MCF 10A (cell line): ENCODE measurements at regions not wholly inside any gene's neighbourhood (a gene's known extent, or its start where the extent isn't known, plus 50 kb on each side); places are given as distances from the start of the nearest gene placed in this dataset.
A peak's percentile ranks its signal among the peaks of the same experiment; 100 is the strongest.
"Not testable (repeated sequence)": the region's sequence is repeated elsewhere in the genome, so short reads cannot be mapped to it uniquely, and the experiment has no call there.

Experiments used
- BruUV-seq: library from RNA; stranded (reverse); fragments of 400-500 nt; replicated peaks from 2 replicates; lab custom pipeline; 2021; lab: Mats Ljungman, UMichigan
- CTCF ChIA-PET: fragments of 300-600 bp; sonication (Branson Sonifier 250); formaldehyde crosslinking; extraction: SDS; loops from one replicate; lab custom pipeline; 2021; ENCODE audit warnings: antibody characterized with exemption, inconsistent platforms; lab: Yijun Ruan, JAX
- POLR2A ChIA-PET: fragments of 300-600, 350-650 bp; sonication (Branson Sonifier 250); formaldehyde crosslinking; extraction: SDS; loops from one replicate; lab custom pipeline; 2020; ENCODE audit warnings: antibody characterized with exemption, inconsistent platforms; lab: Yijun Ruan, JAX
- DNase-seq: peaks from one replicate; pipeline ENCODE4 v3.0.0-alpha.2; 2018; ENCODE audit not compliant: unreplicated experiment
- H3K27ac Mint-ChIP-seq: one replicate; pipeline ENCODE4 v1.8.0; 2022; ENCODE audit warnings: mild to moderate bottlenecking, low read depth, mixed read lengths; ENCODE audit not compliant: unreplicated experiment
- H3K27me3 Mint-ChIP-seq: one replicate; pipeline ENCODE4 v1.8.0; 2022; ENCODE audit warnings: mixed read lengths; ENCODE audit not compliant: insufficient read depth, unreplicated experiment
- H3K36me3 Mint-ChIP-seq: one replicate; pipeline ENCODE4 v1.8.0; 2022; ENCODE audit warnings: mild to moderate bottlenecking, moderate library complexity, mixed read lengths; ENCODE audit not compliant: insufficient read depth, unreplicated experiment
- H3K4me1 Mint-ChIP-seq: one replicate; pipeline ENCODE4 v1.8.0; 2022; ENCODE audit warnings: mixed read lengths; ENCODE audit not compliant: insufficient read depth, unreplicated experiment
- H3K4me3 Mint-ChIP-seq: one replicate; pipeline ENCODE4 v1.8.0; 2022; ENCODE audit warnings: mild to moderate bottlenecking, moderate library complexity, mixed read lengths; ENCODE audit not compliant: unreplicated experiment
- H3K9me3 Mint-ChIP-seq: one replicate; pipeline ENCODE4 v1.8.0; 2022; ENCODE audit warnings: mixed read lengths; ENCODE audit not compliant: unreplicated experiment
- CTCF ChIP-seq: fragments of 200-600 bp; IDR thresholded peaks from one replicate; pipeline ENCODE4 v1.8.0; 2022; ENCODE audit warnings: antibody characterized with exemption, mild to moderate bottlenecking; ENCODE audit not compliant: unreplicated experiment
- intact Hi-C: fragments of 100-400 bp; cut with micrococcal nuclease; formaldehyde crosslinking; loops from 2 replicates; pipeline ENCODE4 v1.14.1; 2022

GRCh38 chr4:126906466-126906865 lies 726.3 kb upstream of the INTU start:
- no TSS peak for BruUV-seq
- Mint-ChIP-seq H3K9me3 (no peaks in the 10 kb centered on the region), H3K36me3 (peaks cover 6% of the 10 kb centered on the region), H3K27me3 (no peaks in the 10 kb centered on the region), H3K4me1 (no peaks in the 10 kb centered on the region), H3K4me3 (no peak overlapping the region), H3K27ac (no peak overlapping the region)
- CTCF ChIA-PET, result no interaction called here
- POLR2A ChIA-PET, result interaction anchor here (0.7 kb wide), 1 partner anchor 729 kb away, joined by 3 read pairs; no protein-coding TSS in a partner anchor
- no peak for TF ChIP-seq CTCF
- no peak for DNase-seq
- intact Hi-C loops, result no loop called here

GRCh38 chr4:126907389-126907788 lies 725.4 kb upstream of the INTU start:
- H3K36me3 Mint-ChIP-seq, result peaks cover 6% of the 10 kb centered on the region
- POLR2A ChIA-PET, result no interaction called here
- H3K9me3 Mint-ChIP-seq, result no peaks in the 10 kb centered on the region
- intact Hi-C loops, result no loop called here
- CTCF ChIA-PET, result no interaction called here
- no peaks in the 10 kb centered on the region for H3K4me1 Mint-ChIP-seq
- BruUV-seq, result no TSS peak
- H3K27ac Mint-ChIP-seq, result no peak overlapping the region
- no peak for TF ChIP-seq CTCF
- no peak for DNase-seq
- H3K27me3 Mint-ChIP-seq, result no peaks in the 10 kb centered on the region
- no peak overlapping the region for H3K4me3 Mint-ChIP-seq

GRCh38 chr4:126916049-126916625 lies 716.6 kb upstream of the INTU start:
- intact Hi-C loops, result no loop called here
- peak overlapping the region; percentile 64 for H3K4me3 Mint-ChIP-seq
- no peak for TF ChIP-seq CTCF
- peaks cover 7% of the 10 kb centered on the region for H3K36me3 Mint-ChIP-seq
- peak; percentile 4 for DNase-seq
- peaks cover 15% of the 10 kb centered on the region for H3K4me1 Mint-ChIP-seq
- peak overlapping the region; percentile 46 for H3K27ac Mint-ChIP-seq
- H3K27me3 Mint-ChIP-seq, result no peaks in the 10 kb centered on the region
- no TSS peak for BruUV-seq
- ChIA-PET CTCF (interaction anchor here (0.6 kb wide), 2 partner anchors 141 to 213 kb away, joined by 3 read pairs; no protein-coding TSS in a partner anchor), POLR2A (interaction anchor here (0.6 kb wide), 1 partner anchor 65 kb away, joined by 4 read pairs; no protein-coding TSS in a partner anchor)
- no peaks in the 10 kb centered on the region for H3K9me3 Mint-ChIP-seq

GRCh38 chr4:126916626-126917140 lies 716.1 kb upstream of the INTU start:
- Mint-ChIP-seq H3K27me3 (no peaks in the 10 kb centered on the region), H3K9me3 (no peaks in the 10 kb centered on the region), H3K36me3 (peaks cover 7% of the 10 kb centered on the region), H3K4me1 (peaks cover 15% of the 10 kb centered on the region), H3K4me3 (peak overlapping the region; percentile 64), H3K27ac (peak overlapping the region; percentile 46)
- DNase-seq, result peak; percentile 57
- ChIA-PET POLR2A (no interaction called here), CTCF (interaction anchor here (0.6 to 0.7 kb wide), 3 partner anchors 211 to 252 kb away, joined by 3 read pairs; no protein-coding TSS in a partner anchor)
- intact Hi-C loops, result no loop called here
- BruUV-seq, result no TSS peak
- no peak for TF ChIP-seq CTCF

- H3K27ac Mint-ChIP-seq, H3K27me3 Mint-ChIP-seq, intact Hi-C loops, BruUV-seq, H3K4me3 Mint-ChIP-seq, H3K9me3 Mint-ChIP-seq, DNase-seq, H3K36me3 Mint-ChIP-seq, H3K4me1 Mint-ChIP-seq, POLR2A ChIA-PET, CTCF ChIA-PET: not testable (repeated sequence)
Observed at GRCh38 chr4:126922328-126922938, 710.3 kb upstream of the INTU start.
